Kidney (tissue), 13 donors: ENCODE measurements at regions not wholly inside any gene's neighbourhood (a gene's known extent, or its start where the extent isn't known, plus 50 kb on each side); places are given as distances from the start of the nearest gene placed in this dataset.
A peak's percentile ranks its signal among the peaks of the same experiment; 100 is the strongest.

ENCODE experiments used
- DNase-seq, 5 donors: peaks; one replicate each; pipeline ENCODE4 v3.0.0-alpha.2; 2013 to 2020
- FAIRE-seq: peaks from 2 replicates; lab custom pipeline; 2012; peaks lifted over from hg19 to GRCh38; lab: Jason Lieb, UNC
- H3K27ac ChIP-seq, 2 donors: one replicate each; pipeline ENCODE4 v1.7.0; 2013; ENCODE audit warnings: low read depth in 2 of 2, low read length in 2 of 2, inconsistent platforms in 1 of 2
- H3K27me3 ChIP-seq: one replicate; pipeline ENCODE4 v1.7.1; 2013; ENCODE audit warnings: low read length, inconsistent platforms; ENCODE audit not compliant: control insufficient read depth, insufficient read depth
- H3K36me3 ChIP-seq, 3 donors: one replicate each; pipeline versions ENCODE4 v1.7.0 to v1.7.1; 2013; ENCODE audit warnings: low read length in 3 of 3, control low read depth in 1 of 3, inconsistent platforms in 1 of 3; ENCODE audit not compliant: insufficient read depth in 3 of 3, control insufficient read depth in 2 of 3
- H3K4me1 ChIP-seq, 3 donors: one replicate each; pipeline versions ENCODE4 v1.7.0 to v1.7.1; 2013; ENCODE audit warnings: low read length in 3 of 3, inconsistent platforms in 1 of 3, low read depth in 1 of 3; ENCODE audit not compliant: control insufficient read depth in 2 of 3, insufficient read depth in 2 of 3
- H3K4me3 ChIP-seq, 3 donors: one replicate each; pipeline versions ENCODE4 v1.7.0 to v1.8.1; 2013; ENCODE audit warnings: low read length in 3 of 3, control low read depth in 1 of 3, inconsistent platforms in 1 of 3
- H3K9ac ChIP-seq, 3 donors: one replicate each; pipeline versions ENCODE4 v1.7.0 to v1.7.1; 2013; ENCODE audit warnings: low read length in 3 of 3, control low read depth in 1 of 3, inconsistent platforms in 1 of 3
- H3K9me3 ChIP-seq, 3 donors: one replicate each; pipeline versions ENCODE4 v1.7.0 to v1.7.1; 2013; ENCODE audit warnings: low read length in 3 of 3, control low read depth in 1 of 3, inconsistent platforms in 1 of 3; ENCODE audit not compliant: control insufficient read depth in 2 of 3, insufficient read depth in 1 of 3
- intact Hi-C: fragments of 100-400 bp; cut with DNase I; formaldehyde crosslinking; loops from one replicate; pipeline ENCODE4 v1.11.1; 2022
- TF ChIP-seq, protein P1 (sequence below): IDR thresholded peaks from 3 replicates; pipeline ENCODE4 v1.5.1; 2012; ENCODE audit warnings: mild to moderate bottlenecking, moderate library complexity, borderline replicate concordance; ENCODE audit not compliant: insufficient read depth; ENCODE audit errors: extremely low read depth
- donor health status: control.
- donor health status: control.
- donor health status: control.
- donor health status: control.
- donor health status: control.
- donor health status: DM: yes; HTN: yes; CAD: no.
- donor health status: Normal renal cell carcinoma (clear cell type).

DNA sequence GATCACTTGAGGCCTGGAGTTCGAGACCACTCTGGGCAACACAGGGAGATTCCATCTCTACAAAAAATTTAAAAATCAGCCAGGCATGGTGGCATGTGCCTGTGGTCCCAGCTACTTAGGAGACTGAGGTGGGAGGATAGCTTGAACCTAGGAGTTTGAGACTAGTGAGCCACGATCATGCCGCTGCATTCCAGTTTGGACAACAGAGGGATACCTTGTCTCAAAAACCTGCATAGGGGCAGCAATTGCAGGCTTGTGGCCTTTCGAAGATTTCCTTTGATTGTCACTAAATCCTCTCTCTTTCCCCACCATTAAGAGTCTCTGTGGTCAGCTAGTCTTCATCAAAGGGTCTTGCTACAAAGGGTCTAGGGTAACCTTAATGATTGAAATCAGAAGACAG, 60.3 kb downstream of the UTRN start:
- Histone ChIP-seq H3K9ac (no peak overlapping the region), H3K9me3 (no peaks in the 10 kb centered on the region), H3K4me1 (peaks cover 0 to 14% (median 7%) of the 10 kb centered on the region in 3 donors), H3K36me3 (no peaks in the 10 kb centered on the region), H3K27ac (no peak overlapping the region), H3K27me3 (no peaks in the 10 kb centered on the region), H3K4me3 (no peak overlapping the region)
- TF ChIP-seq, protein P1, sequence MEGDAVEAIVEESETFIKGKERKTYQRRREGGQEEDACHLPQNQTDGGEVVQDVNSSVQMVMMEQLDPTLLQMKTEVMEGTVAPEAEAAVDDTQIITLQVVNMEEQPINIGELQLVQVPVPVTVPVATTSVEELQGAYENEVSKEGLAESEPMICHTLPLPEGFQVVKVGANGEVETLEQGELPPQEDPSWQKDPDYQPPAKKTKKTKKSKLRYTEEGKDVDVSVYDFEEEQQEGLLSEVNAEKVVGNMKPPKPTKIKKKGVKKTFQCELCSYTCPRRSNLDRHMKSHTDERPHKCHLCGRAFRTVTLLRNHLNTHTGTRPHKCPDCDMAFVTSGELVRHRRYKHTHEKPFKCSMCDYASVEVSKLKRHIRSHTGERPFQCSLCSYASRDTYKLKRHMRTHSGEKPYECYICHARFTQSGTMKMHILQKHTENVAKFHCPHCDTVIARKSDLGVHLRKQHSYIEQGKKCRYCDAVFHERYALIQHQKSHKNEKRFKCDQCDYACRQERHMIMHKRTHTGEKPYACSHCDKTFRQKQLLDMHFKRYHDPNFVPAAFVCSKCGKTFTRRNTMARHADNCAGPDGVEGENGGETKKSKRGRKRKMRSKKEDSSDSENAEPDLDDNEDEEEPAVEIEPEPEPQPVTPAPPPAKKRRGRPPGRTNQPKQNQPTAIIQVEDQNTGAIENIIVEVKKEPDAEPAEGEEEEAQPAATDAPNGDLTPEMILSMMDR: no peak
- DNase-seq (no peak), FAIRE-seq (no peak)
- intact Hi-C loops: no loop called here

DNA sequence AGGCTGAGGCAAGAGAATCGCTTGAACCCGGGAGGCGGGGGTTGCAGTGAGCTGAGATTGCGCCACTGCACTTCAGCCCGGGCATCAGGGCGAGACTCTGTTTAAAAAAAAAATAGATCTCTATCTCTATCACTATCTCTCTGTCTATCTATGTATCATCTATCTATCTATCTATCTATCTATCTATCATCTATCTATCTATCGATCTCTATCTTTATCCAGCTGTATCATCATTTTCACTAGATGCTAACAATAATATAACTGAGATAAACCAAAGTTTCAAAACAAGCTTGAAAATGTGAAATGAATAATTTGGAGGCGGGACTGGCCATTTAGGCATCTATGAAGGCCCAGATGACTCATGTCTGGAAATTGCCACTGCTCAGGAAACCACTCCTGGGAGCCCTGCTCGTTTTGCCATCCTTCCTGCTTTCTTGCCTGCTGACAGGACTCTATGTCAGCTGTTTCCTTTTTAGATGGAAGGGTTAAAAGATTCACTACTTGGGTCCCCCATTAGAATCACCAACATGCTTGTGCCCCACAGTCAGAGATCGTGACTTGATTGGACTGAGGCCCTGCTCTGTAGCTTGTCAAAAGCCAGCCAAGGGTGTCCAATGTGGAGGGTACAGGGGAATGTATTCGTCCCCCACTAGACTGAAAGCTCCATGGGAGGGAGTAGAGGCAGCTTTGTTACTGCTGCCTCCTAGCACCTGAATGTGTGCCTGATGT, 61.7 kb downstream of the UTRN start:
- no peak overlapping the region for H3K9ac ChIP-seq
- no peaks in the 10 kb centered on the region for H3K27me3 ChIP-seq
- no peaks in the 10 kb centered on the region for H3K36me3 ChIP-seq
- DNase-seq: no peak
- TF ChIP-seq, protein P1: no peak
- FAIRE-seq: no peak
- H3K9me3 ChIP-seq: no peaks in the 10 kb centered on the region
- peak overlapping the region; percentile 19 to 57 for H3K27ac ChIP-seq
- H3K4me1 ChIP-seq: peaks cover 0 to 21% (median 7%) of the 10 kb centered on the region in 3 donors
- H3K4me3 ChIP-seq: no peak overlapping the region
- intact Hi-C loops: no loop called here

DNA sequence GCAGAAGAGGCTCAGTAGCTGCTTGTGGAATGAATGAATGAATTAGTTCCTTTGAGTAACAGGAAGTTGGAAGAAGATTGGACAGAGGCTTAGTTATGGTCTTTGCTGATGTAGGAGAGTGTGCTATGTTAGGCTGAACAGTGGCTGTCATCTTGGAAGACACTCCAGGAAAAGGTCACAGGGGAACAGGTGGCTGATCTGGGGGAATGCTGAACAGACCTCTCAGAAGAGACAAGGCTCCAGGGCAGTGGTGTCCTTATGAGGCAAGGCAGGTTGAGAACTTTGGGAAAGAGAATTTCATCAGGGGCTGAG, 62.3 kb downstream of the UTRN start:
- intact Hi-C loops: no loop called here
- Histone ChIP-seq H3K27ac (peak overlapping the region; percentile 19 to 57), H3K36me3 (no peaks in the 10 kb centered on the region), H3K4me1 (peaks cover 0 to 22% (median 7%) of the 10 kb centered on the region in 3 donors), H3K4me3 (no peak overlapping the region), H3K9ac (no peak overlapping the region), H3K27me3 (no peaks in the 10 kb centered on the region), H3K9me3 (no peaks in the 10 kb centered on the region)
- no peak for FAIRE-seq
- TF ChIP-seq, protein P1: no peak
- DNase-seq: no peak

DNA sequence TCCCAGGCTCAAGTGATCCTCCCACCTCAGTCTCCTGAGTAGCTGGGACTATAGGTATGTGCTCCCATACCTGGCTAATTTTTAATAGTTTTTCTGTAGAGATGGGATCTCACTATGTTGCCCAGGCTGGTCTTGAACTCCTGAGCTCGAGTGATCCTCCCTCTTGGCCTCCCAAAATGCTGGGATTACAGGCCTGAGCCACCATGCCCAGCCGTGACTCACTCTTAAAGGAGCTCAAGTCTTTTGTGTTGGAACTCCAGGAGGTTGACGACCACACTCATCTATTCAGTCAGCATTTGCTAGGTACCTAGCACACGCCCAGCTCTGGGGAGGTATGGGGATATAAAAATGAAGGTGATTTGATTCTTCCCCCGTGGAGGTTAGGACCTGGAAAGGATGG, 62.8 kb downstream of the UTRN start:
- DNase-seq (no peak), FAIRE-seq (no peak)
- Histone ChIP-seq H3K9me3 (no peaks in the 10 kb centered on the region), H3K27me3 (no peaks in the 10 kb centered on the region), H3K4me3 (no peak overlapping the region), H3K4me1 (peaks cover 0 to 22% (median 7%) of the 10 kb centered on the region in 3 donors), H3K27ac (no peak overlapping the region), H3K9ac (no peak overlapping the region), H3K36me3 (no peaks in the 10 kb centered on the region)
- TF ChIP-seq, protein P1: no peak
- intact Hi-C loops: no loop called here
